ENCODE measurements at regions not wholly inside any gene's neighbourhood (a gene's known extent, or its start where the extent isn't known, plus 50 kb on each side); places are given as distances from the start of the nearest gene placed in this dataset.

DNA sequence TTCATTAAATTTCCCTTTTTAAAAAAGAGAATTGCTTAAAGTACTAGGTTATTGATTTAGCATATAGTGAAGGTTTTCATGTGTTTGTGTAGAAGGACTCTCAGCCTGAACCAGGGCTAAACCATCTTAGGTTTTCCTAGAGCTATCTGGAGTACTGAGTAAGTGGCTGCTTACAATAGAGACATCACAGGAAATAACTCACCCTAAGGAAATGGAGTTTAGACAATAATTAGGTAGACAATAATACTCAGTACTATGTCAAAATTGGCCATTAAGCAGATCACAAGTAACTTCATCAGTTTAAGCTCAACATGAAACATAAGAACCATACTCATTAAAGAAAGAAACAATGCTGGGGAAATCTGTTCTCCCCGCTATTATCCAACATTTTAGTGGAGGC is 240.0 kb downstream of the RND3 start:
- TF ChIP-seq, protein P1, sequence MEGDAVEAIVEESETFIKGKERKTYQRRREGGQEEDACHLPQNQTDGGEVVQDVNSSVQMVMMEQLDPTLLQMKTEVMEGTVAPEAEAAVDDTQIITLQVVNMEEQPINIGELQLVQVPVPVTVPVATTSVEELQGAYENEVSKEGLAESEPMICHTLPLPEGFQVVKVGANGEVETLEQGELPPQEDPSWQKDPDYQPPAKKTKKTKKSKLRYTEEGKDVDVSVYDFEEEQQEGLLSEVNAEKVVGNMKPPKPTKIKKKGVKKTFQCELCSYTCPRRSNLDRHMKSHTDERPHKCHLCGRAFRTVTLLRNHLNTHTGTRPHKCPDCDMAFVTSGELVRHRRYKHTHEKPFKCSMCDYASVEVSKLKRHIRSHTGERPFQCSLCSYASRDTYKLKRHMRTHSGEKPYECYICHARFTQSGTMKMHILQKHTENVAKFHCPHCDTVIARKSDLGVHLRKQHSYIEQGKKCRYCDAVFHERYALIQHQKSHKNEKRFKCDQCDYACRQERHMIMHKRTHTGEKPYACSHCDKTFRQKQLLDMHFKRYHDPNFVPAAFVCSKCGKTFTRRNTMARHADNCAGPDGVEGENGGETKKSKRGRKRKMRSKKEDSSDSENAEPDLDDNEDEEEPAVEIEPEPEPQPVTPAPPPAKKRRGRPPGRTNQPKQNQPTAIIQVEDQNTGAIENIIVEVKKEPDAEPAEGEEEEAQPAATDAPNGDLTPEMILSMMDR (IDR thresholded peaks at IDR 0.05): no peak
- TF ChIP-seq POLR2A (IDR thresholded peaks at IDR 0.05): no peak
